ENCODE measurements at regions not wholly inside any gene's neighbourhood (a gene's known extent, or its start where the extent isn't known, plus 50 kb on each side); places are given as distances from the start of the nearest gene placed in this dataset.

DNA sequence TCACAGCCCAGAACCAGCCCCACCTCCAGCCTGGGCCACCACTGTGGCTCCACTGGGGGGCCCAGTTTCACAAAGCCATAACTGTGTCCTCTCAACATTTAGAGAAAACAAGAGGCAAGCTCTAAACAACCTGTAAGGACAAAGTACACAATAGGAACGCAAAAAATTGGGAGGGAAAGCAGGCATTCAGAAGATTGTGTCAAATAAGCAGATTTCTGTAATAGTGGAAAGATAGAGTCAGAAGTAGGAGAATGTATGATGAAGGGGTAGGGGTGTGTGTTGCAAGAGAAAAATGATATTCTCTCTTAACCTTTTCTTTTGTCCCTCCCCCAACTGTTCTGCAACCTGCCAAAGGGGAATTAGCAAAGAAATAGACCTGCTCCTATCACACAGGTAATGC, 449.9 kb upstream of the NPVF start:
- ChIA-PET CTCF (no interaction called here), POLR2A (no interaction called here)
- Mint-ChIP-seq H3K36me3 (ENCODE audit: low read depth) (no peaks in the 10 kb centered on the region), H3K4me3 (no peak overlapping the region), H3K4me1 (ENCODE audit: low read depth) (no peaks in the 10 kb centered on the region), H3K9me3 (no peaks in the 10 kb centered on the region), H3K27me3 (no peaks in the 10 kb centered on the region), H3K27ac (no peak overlapping the region)
- no peak for ATAC-seq
- no peak for DNase-seq
- TF ChIP-seq, protein P1, sequence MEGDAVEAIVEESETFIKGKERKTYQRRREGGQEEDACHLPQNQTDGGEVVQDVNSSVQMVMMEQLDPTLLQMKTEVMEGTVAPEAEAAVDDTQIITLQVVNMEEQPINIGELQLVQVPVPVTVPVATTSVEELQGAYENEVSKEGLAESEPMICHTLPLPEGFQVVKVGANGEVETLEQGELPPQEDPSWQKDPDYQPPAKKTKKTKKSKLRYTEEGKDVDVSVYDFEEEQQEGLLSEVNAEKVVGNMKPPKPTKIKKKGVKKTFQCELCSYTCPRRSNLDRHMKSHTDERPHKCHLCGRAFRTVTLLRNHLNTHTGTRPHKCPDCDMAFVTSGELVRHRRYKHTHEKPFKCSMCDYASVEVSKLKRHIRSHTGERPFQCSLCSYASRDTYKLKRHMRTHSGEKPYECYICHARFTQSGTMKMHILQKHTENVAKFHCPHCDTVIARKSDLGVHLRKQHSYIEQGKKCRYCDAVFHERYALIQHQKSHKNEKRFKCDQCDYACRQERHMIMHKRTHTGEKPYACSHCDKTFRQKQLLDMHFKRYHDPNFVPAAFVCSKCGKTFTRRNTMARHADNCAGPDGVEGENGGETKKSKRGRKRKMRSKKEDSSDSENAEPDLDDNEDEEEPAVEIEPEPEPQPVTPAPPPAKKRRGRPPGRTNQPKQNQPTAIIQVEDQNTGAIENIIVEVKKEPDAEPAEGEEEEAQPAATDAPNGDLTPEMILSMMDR (IDR thresholded peaks at IDR 0.05), result no peak
- intact Hi-C loops (cut with micrococcal nuclease), result no loop called here

DNA sequence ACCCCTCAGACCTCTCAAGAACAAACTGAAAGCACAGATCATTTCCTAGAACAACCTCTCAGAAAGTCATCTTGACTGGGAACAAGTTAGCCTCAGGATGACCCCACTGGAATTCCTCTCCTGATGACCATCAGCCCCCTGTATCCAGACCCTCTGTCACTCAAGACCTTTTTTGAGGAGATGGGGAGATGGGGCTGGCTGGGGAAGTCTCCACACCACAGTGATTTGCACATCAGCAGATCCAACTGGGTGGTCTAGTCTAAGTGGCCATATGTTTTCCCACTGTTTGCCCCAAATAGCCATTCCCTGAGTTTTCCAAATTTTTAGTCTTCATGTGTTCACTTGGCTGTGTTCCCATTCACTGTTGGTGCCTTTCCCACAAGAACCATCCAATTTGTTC, 452.4 kb upstream of the NPVF start:
- Mint-ChIP-seq H3K4me3 (no peak overlapping the region), H3K4me1 (ENCODE audit: low read depth) (peaks cover 8% of the 10 kb centered on the region), H3K9me3 (no peaks in the 10 kb centered on the region), H3K36me3 (ENCODE audit: low read depth) (no peaks in the 10 kb centered on the region), H3K27me3 (no peaks in the 10 kb centered on the region), H3K27ac (no peak overlapping the region)
- ChIA-PET POLR2A (no interaction called here), CTCF (no interaction called here)
- intact Hi-C loops (cut with micrococcal nuclease), result no loop called here
- DNase-seq (no peak), ATAC-seq (no peak)
- TF ChIP-seq, protein P1 (IDR thresholded peaks at IDR 0.05), result no peak

DNA sequence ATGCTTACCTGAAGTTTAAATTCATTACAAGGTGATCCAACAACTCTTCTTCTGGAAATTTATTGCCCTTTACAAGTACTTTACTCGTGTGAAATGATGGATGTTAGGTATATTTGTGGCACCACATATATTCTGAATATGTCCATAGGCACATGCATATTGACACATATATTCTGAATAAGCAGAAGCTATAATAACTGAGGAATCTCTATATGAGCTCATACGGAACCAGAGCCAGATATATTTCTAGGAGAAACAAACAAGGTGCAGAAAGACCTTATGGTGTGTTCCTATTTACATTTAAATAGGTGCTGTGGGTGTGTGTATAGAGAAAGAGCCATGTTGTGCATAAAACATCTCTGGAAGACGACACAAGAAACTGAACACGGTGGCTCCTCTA, 456.1 kb upstream of the NPVF start:
- no peaks in the 10 kb centered on the region for H3K36me3 Mint-ChIP-seq (ENCODE audit: low read depth)
- no peaks in the 10 kb centered on the region for H3K9me3 Mint-ChIP-seq
- intact Hi-C loops (cut with micrococcal nuclease), result no loop called here
- no peak overlapping the region for H3K4me3 Mint-ChIP-seq
- TF ChIP-seq, protein P1 (IDR thresholded peaks at IDR 0.05), result no peak
- no peaks in the 10 kb centered on the region for H3K27me3 Mint-ChIP-seq
- H3K4me1 Mint-ChIP-seq (ENCODE audit: low read depth), result peaks cover 8% of the 10 kb centered on the region
- ATAC-seq (no peak), DNase-seq (no peak)
- no peak overlapping the region for H3K27ac Mint-ChIP-seq
- ChIA-PET CTCF (no interaction called here), POLR2A (no interaction called here)

DNA sequence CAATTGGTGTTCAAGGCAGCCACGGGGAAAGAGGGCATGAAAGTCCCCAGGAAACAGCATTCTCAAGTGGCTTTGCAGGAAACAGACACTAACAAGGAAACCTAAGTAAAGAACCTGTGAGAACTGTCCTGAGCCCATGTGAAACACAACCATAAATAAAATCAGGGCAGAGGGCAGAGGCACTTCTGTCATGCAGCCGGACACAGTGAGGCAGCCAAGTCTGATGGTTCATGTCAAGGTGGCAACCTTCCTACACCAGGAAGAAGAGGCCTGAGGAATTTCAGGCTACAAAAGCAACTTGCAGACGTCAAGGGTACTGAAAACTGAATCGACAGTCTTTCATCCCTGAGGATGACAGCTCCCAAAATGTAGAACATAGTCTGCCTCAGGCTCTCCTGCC, 458.2 kb upstream of the NPVF start:
- peaks cover 8% of the 10 kb centered on the region for H3K4me1 Mint-ChIP-seq (ENCODE audit: low read depth)
- H3K4me3 Mint-ChIP-seq, result no peak overlapping the region
- H3K27me3 Mint-ChIP-seq, result no peaks in the 10 kb centered on the region
- ChIA-PET POLR2A (no interaction called here), CTCF (no interaction called here)
- no peaks in the 10 kb centered on the region for H3K36me3 Mint-ChIP-seq (ENCODE audit: low read depth)
- TF ChIP-seq, protein P1 (IDR thresholded peaks at IDR 0.05), result no peak
- H3K9me3 Mint-ChIP-seq, result no peaks in the 10 kb centered on the region
- ATAC-seq, result no peak
- intact Hi-C loops (cut with micrococcal nuclease), result no loop called here
- no peak for DNase-seq
- no peak overlapping the region for H3K27ac Mint-ChIP-seq

DNA sequence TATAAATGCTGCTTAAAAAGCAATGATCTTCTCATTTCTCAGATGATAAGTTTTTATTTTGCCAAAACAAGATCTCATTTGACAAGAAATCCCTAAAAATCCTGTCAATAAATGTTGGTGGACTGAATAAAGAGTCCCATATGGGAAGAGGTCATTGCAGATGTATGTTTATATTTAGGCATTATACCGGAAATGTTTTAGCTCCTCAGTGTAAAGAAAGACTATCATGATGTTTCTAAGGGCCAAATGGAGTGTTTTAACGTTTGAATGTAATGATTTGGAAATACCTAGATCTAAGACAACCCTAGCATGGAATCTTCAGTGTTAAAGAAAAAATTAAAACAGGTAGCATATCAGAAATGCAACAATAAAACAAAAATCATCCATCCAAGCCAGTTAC, 457.8 kb upstream of the NFE2L3 start:
- ChIA-PET POLR2A (no interaction called here), CTCF (no interaction called here)
- TF ChIP-seq, protein P1 (IDR thresholded peaks at IDR 0.05), result no peak
- Mint-ChIP-seq H3K27ac (no peak overlapping the region), H3K4me1 (ENCODE audit: low read depth) (no peaks in the 10 kb centered on the region), H3K4me3 (no peak overlapping the region), H3K9me3 (no peaks in the 10 kb centered on the region), H3K27me3 (peaks cover 6% of the 10 kb centered on the region), H3K36me3 (ENCODE audit: low read depth) (no peaks in the 10 kb centered on the region)
- intact Hi-C loops (cut with micrococcal nuclease), result no loop called here
- ATAC-seq, result no peak
- DNase-seq, result no peak

All from activated CD8-positive, alpha-beta T cell treated with anti-CD3 and anti-CD28 coated beads for 36 hours (primary cell).